HL-60 (cell line): ENCODE measurements at regions not wholly inside any gene's neighbourhood (a gene's known extent, or its start where the extent isn't known, plus 50 kb on each side); places are given as distances from the start of the nearest gene placed in this dataset.

Experiments
- DNase-seq, 2 experiments: peaks; one replicate each; pipeline ENCODE4 v3.0.0-alpha.2; 2010 to 2020; ENCODE audit warnings: low read depth in 1 of 2, low spot score in 1 of 2
- H3K27ac ChIP-seq: fragments of 250-450 bp; sonication (Bioruptor Pico); replicated peaks from 2 replicates; pipeline ENCODE4 v1.5.1; 2020; ENCODE audit warnings: mild to moderate bottlenecking, moderate library complexity
- H3K27me3 ChIP-seq: fragments of 250-450 bp; sonication (Bioruptor Pico); 2 replicates; pipeline ENCODE4 v1.5.1; 2021; ENCODE audit warnings: mild to moderate bottlenecking, moderate library complexity; ENCODE audit not compliant: insufficient read depth, poor library complexity, severe bottlenecking
- H3K4me3 ChIP-seq: replicated peaks from 2 replicates; pipeline ENCODE4 v1.5.1; 2011; ENCODE audit warnings: mild to moderate bottlenecking, control low read depth, low read length; ENCODE audit not compliant: insufficient read depth
- GABPA ChIP-seq: IDR thresholded peaks from 2 replicates; pipeline ENCODE4 v1.6.1; 2012; ENCODE audit warnings: low read depth
- POLR2AphosphoS5 ChIP-seq: IDR thresholded peaks from 2 replicates; pipeline ENCODE4 v1.6.1; 2012; ENCODE audit warnings: low read depth
- REST ChIP-seq: IDR thresholded peaks from 2 replicates; pipeline ENCODE4 v1.6.1; 2012; ENCODE audit warnings: low read depth; ENCODE audit not compliant: insufficient replicate concordance
- SPI1 ChIP-seq: IDR thresholded peaks from 2 replicates; pipeline ENCODE4 v1.6.1; 2012; ENCODE audit warnings: low read depth, mild to moderate bottlenecking, borderline replicate concordance
- TF ChIP-seq, protein P1 (sequence below): IDR thresholded peaks from one replicate; pipeline ENCODE4 v1.5.1; 2011; ENCODE audit warnings: low read length, control low read depth, inconsistent platforms; ENCODE audit not compliant: insufficient read depth

GRCh38 chr9:108663422-108663821, 192.4 kb downstream of the ACTL7B start:
- Histone ChIP-seq H3K27me3 (no peaks in the 10 kb centered on the region), H3K4me3 (no peak overlapping the region), H3K27ac (no peak overlapping the region)
- no peak for DNase-seq
- TF ChIP-seq POLR2AphosphoS5: no peak
- TF ChIP-seq, protein P1, sequence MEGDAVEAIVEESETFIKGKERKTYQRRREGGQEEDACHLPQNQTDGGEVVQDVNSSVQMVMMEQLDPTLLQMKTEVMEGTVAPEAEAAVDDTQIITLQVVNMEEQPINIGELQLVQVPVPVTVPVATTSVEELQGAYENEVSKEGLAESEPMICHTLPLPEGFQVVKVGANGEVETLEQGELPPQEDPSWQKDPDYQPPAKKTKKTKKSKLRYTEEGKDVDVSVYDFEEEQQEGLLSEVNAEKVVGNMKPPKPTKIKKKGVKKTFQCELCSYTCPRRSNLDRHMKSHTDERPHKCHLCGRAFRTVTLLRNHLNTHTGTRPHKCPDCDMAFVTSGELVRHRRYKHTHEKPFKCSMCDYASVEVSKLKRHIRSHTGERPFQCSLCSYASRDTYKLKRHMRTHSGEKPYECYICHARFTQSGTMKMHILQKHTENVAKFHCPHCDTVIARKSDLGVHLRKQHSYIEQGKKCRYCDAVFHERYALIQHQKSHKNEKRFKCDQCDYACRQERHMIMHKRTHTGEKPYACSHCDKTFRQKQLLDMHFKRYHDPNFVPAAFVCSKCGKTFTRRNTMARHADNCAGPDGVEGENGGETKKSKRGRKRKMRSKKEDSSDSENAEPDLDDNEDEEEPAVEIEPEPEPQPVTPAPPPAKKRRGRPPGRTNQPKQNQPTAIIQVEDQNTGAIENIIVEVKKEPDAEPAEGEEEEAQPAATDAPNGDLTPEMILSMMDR: no peak
- TF ChIP-seq GABPA: no peak
- TF ChIP-seq SPI1: no peak
- no peak for TF ChIP-seq REST

- DNase-seq: no peak
- TF ChIP-seq POLR2AphosphoS5 (no peak), REST (no peak), SPI1 (no peak), GABPA (no peak)
- TF ChIP-seq, protein P1: no peak
- H3K4me3 ChIP-seq: no peak overlapping the region
- H3K27ac ChIP-seq: no peak overlapping the region
- no peaks in the 10 kb centered on the region for H3K27me3 ChIP-seq
These were observed 192.8 kb downstream of the ACTL7B start for GRCh38 chr9:108662956-108663355.

- no peak overlapping the region for H3K4me3 ChIP-seq
- TF ChIP-seq REST (no peak), SPI1 (peak; percentile 90), GABPA (no peak), POLR2AphosphoS5 (no peak)
- TF ChIP-seq, protein P1: no peak
- peak in 1 of 2 experiments; percentile 20 for DNase-seq
- H3K27ac ChIP-seq: no peak overlapping the region
- H3K27me3 ChIP-seq: no peaks in the 10 kb centered on the region
These were observed 193.5 kb downstream of the ACTL7B start for GRCh38 chr9:108662091-108662875.
